Osteocyte (in vitro differentiated cells): ENCODE measurements at regions not wholly inside any gene's neighbourhood (a gene's known extent, or its start where the extent isn't known, plus 50 kb on each side); places are given as distances from the start of the nearest gene placed in this dataset.

Experiments
- DNase-seq: peaks from one replicate; pipeline ENCODE4 v3.0.0; 2021; ENCODE audit warnings: mixed read lengths; ENCODE audit not compliant: unreplicated experiment; ENCODE audit errors: extremely low spot score
- H3K27ac Mint-ChIP-seq: one replicate; pipeline ENCODE4 v1.8.0; 2021; ENCODE audit warnings: mild to moderate bottlenecking, mixed read lengths; ENCODE audit not compliant: unreplicated experiment
- H3K27me3 Mint-ChIP-seq: one replicate; pipeline ENCODE4 v1.8.0; 2021; ENCODE audit warnings: mixed read lengths; ENCODE audit not compliant: unreplicated experiment
- H3K36me3 Mint-ChIP-seq: one replicate; pipeline ENCODE4 v1.8.0; 2021; ENCODE audit warnings: mixed read lengths; ENCODE audit not compliant: unreplicated experiment
- H3K4me1 Mint-ChIP-seq: one replicate; pipeline ENCODE4 v1.8.0; 2021; ENCODE audit warnings: mixed read lengths; ENCODE audit not compliant: unreplicated experiment
- H3K4me3 Mint-ChIP-seq: one replicate; pipeline ENCODE4 v1.8.0; 2021; ENCODE audit warnings: mild to moderate bottlenecking, moderate library complexity, mixed read lengths; ENCODE audit not compliant: unreplicated experiment
- H3K9me3 Mint-ChIP-seq: one replicate; pipeline ENCODE4 v1.8.0; 2021; ENCODE audit warnings: mixed read lengths; ENCODE audit not compliant: unreplicated experiment
- CTCF ChIP-seq: fragments of 200-600 bp; sonication (generic); IDR thresholded peaks from 2 replicates; pipeline ENCODE4 v1.5.0; 2021; ENCODE audit warnings: antibody characterized with exemption, mild to moderate bottlenecking, moderate library complexity

DNA sequence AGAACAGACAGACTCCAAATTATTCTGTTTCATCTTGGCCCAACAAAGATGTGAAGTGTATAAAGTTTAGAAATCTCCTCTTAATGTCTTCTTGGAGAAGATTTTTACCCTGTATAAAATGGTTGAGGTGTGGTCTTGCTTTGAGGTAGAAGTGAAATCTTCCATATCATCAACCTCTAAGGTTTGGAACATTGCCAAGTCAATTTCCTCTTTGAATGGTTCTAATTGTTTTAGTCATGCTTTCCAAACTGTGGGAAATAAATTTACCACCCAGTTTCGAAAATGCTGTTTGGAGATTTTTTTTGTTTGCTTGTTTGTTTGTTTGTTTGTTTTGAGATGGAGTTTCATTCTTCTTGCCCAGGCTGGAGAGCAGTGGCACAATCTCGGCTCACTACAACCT, 174.1 kb upstream of the ADAMTS3 start:
- no peak overlapping the region for H3K4me3 Mint-ChIP-seq
- no peak for DNase-seq
- no peak for TF ChIP-seq CTCF
- H3K4me1 Mint-ChIP-seq = no peaks in the 10 kb centered on the region
- no peak overlapping the region for H3K27ac Mint-ChIP-seq
- H3K36me3 Mint-ChIP-seq = no peaks in the 10 kb centered on the region
- H3K9me3 Mint-ChIP-seq = no peaks in the 10 kb centered on the region
- peaks cover 2% of the 10 kb centered on the region for H3K27me3 Mint-ChIP-seq

DNA sequence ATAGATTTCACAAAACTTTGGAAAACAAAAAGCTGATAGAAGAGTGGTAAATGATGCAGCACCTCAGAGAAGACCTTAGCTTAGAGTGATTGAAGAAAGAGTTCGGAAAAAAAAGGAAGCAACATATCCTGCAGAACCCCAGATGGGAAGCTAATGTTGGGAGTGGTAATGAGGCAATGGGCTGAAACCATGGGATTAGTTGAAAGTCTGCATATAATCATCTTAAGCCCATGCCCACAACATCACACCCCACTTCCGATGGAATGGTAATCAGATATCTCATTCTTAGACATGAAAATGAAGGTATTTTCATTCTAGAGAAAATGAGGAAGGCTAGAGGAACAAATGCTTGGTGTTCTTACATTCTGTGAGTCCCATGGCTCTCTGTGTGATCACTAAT, 146.3 kb upstream of the ADAMTS3 start:
- H3K4me3 Mint-ChIP-seq = no peak overlapping the region
- no peak for TF ChIP-seq CTCF

GRCh38 chr4:72714482-72715279, 145.7 kb upstream of the ADAMTS3 start:
- H3K27ac Mint-ChIP-seq = no peak overlapping the region
- peaks cover 27% of the 10 kb centered on the region for H3K27me3 Mint-ChIP-seq
- TF ChIP-seq CTCF = no peak
- no peaks in the 10 kb centered on the region for H3K9me3 Mint-ChIP-seq
- no peak for DNase-seq
- H3K4me3 Mint-ChIP-seq = no peak overlapping the region
- H3K4me1 Mint-ChIP-seq = no peaks in the 10 kb centered on the region
- H3K36me3 Mint-ChIP-seq = no peaks in the 10 kb centered on the region

More for the DNA sequence above, 146.3 kb upstream of the ADAMTS3 start:
- no peak for DNase-seq
- Mint-ChIP-seq H3K4me1 (no peaks in the 10 kb centered on the region), H3K27ac (no peak overlapping the region), H3K27me3 (peaks cover 22% of the 10 kb centered on the region), H3K36me3 (no peaks in the 10 kb centered on the region), H3K9me3 (no peaks in the 10 kb centered on the region)

DNA sequence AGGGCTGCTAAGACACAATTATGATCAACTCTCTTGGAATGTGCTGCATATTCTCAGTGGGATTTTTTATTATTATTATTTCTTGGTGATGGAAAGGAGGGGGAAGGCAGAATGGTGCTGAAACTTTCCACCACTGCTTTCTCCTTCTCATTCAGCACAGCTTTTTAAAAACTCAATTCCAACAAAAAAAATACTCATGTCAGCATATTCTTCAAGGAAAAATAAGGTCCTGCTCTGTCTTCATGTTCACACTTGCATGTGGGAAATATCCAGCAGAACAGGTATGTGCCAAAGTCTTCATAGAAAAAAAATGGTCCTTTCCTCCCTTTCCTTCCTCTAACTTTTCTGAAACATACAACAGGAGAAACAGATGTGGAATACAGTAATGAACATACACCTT, 144.0 kb upstream of the ADAMTS3 start:
- no peaks in the 10 kb centered on the region for H3K4me1 Mint-ChIP-seq
- H3K9me3 Mint-ChIP-seq = no peaks in the 10 kb centered on the region
- TF ChIP-seq CTCF = no peak
- no peak overlapping the region for H3K27ac Mint-ChIP-seq
- H3K27me3 Mint-ChIP-seq = peaks cover 35% of the 10 kb centered on the region
- H3K4me3 Mint-ChIP-seq = no peak overlapping the region
- no peak for DNase-seq
- no peaks in the 10 kb centered on the region for H3K36me3 Mint-ChIP-seq

DNA sequence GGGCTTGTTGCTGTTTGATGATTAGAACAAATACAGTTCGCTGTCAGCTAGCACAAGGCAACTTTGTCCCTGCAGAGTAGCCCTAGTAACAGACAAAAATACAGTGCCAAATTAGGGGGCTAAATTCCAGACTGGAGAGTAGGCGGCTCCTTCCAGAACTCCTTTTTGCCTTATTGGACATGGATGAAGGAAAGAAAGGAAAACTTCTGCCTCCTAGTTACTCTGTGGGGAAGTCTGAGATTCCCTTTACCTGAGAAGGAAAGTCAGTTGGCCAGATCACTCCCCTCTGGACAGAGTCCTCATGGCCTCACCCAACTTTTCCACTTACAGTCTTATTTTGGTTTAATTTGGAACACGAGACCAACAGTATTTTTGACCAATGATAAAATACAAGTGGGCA, 140.5 kb upstream of the ADAMTS3 start:
- Mint-ChIP-seq H3K27ac (no peak overlapping the region), H3K27me3 (peaks cover 37% of the 10 kb centered on the region), H3K4me3 (no peak overlapping the region), H3K4me1 (no peaks in the 10 kb centered on the region), H3K9me3 (no peaks in the 10 kb centered on the region), H3K36me3 (no peaks in the 10 kb centered on the region)
- no peak for DNase-seq
- no peak for TF ChIP-seq CTCF
